ENCODE measurements at regions not wholly inside any gene's neighbourhood (a gene's known extent, or its start where the extent isn't known, plus 50 kb on each side); places are given as distances from the start of the nearest gene placed in this dataset.

GRCh38 chr6:2581611-2582010, 169.1 kb downstream of the MYLK4 start:
- DNase-seq (no peak), ATAC-seq (no peak)
- 92 to 97% (median 95%) methylated on average over 2 of the region's 2 CpGs for WGBS, 4 donors
- intact Hi-C loops (cut with DNase I), result no loop called here
- H3K4me3 ChIP-seq, result no peak overlapping the region
- no peak overlapping the region for H3K27ac ChIP-seq
- H3K36me3 ChIP-seq, result no peaks in the 10 kb centered on the region
- peaks cover 0 to 26% (median 0%) of the 10 kb centered on the region in 12 donors for H3K9me3 ChIP-seq
- H3K27me3 ChIP-seq, result no peaks in the 10 kb centered on the region
- TF ChIP-seq POLR2A (IDR thresholded peaks at IDR 0.05) (no peak), CTCF (IDR thresholded peaks at IDR 0.05) (no peak)
- peaks cover 0 to 13% (median 5%) of the 10 kb centered on the region in 12 donors for H3K4me1 ChIP-seq

GRCh38 chr6:2581011-2581410, 169.7 kb downstream of the MYLK4 start:
- no peaks in the 10 kb centered on the region for H3K27me3 ChIP-seq
- TF ChIP-seq CTCF (IDR thresholded peaks at IDR 0.05) (no peak), POLR2A (IDR thresholded peaks at IDR 0.05) (no peak)
- WGBS, 4 donors, result 72 to 76% (median 73%) methylated on average over 4 of the region's 4 CpGs
- intact Hi-C loops (cut with DNase I), result no loop called here
- peak overlapping the region in 2 of 12 donors; percentile 49 to 76 for H3K27ac ChIP-seq
- peaks cover 0 to 20% (median 0%) of the 10 kb centered on the region in 12 donors for H3K9me3 ChIP-seq
- DNase-seq (no peak), ATAC-seq (no peak)
- H3K4me1 ChIP-seq, result peaks cover 0 to 13% (median 5%) of the 10 kb centered on the region in 12 donors
- no peaks in the 10 kb centered on the region for H3K36me3 ChIP-seq
- H3K4me3 ChIP-seq, result no peak overlapping the region

- Histone ChIP-seq H3K9me3 (peaks cover 0 to 12% (median under 1%) of the 10 kb centered on the region in 12 donors), H3K4me3 (no peak overlapping the region), H3K27me3 (no peaks in the 10 kb centered on the region), H3K4me1 (peaks cover 0 to 13% (median 5%) of the 10 kb centered on the region in 12 donors), H3K27ac (peak overlapping the region in 7 of 12 donors; percentile 47 to 78 (median 52)), H3K36me3 (no peaks in the 10 kb centered on the region)
- DNase-seq, result peak in 4 of 5 donors; percentile 36 to 63 (median 38)
- WGBS, 4 donors, result 76 to 85% (median 83%) methylated on average over 14 of the region's 14 CpGs
- peak; percentile 61 to 87 (median 81) for ATAC-seq
- intact Hi-C loops (cut with DNase I), result no loop called here
- no peak for TF ChIP-seq CTCF (IDR thresholded peaks at IDR 0.05)
- no peak for TF ChIP-seq POLR2A (IDR thresholded peaks at IDR 0.05)
These were observed 170.7 kb downstream of the MYLK4 start for GRCh38 chr6:2579804-2580570.

- 30 to 38% (median 34%) methylated on average over 15 to 16 of the region's 16 CpGs for WGBS, 4 donors
- peak; percentile 44 to 80 (median 58) for DNase-seq
These were observed 171.4 kb downstream of the MYLK4 start for GRCh38 chr6:2579241-2579761.

More at GRCh38 chr6:2579241-2579761, 171.4 kb downstream of the MYLK4 start:
- peak overlapping the region in 9 of 12 donors; percentile 25 to 76 (median 52) for H3K27ac ChIP-seq
- no peak for TF ChIP-seq POLR2A (IDR thresholded peaks at IDR 0.05)
- no peak for TF ChIP-seq CTCF (IDR thresholded peaks at IDR 0.05)
- intact Hi-C loops (cut with DNase I), result no loop called here
- H3K4me1 ChIP-seq, result peaks cover 0 to 13% (median 5%) of the 10 kb centered on the region in 12 donors
- no peak overlapping the region for H3K4me3 ChIP-seq
- no peaks in the 10 kb centered on the region for H3K27me3 ChIP-seq
- H3K9me3 ChIP-seq, result peaks cover 0 to 14% (median 0%) of the 10 kb centered on the region in 12 donors
- ATAC-seq, result peak; percentile 49 to 93 (median 88)
- H3K36me3 ChIP-seq, result no peaks in the 10 kb centered on the region
